ENCODE measurements at regions not wholly inside any gene's neighbourhood (a gene's known extent, or its start where the extent isn't known, plus 50 kb on each side); places are given as distances from the start of the nearest gene placed in this dataset.
"Not testable (repeated sequence)": the region's sequence is repeated elsewhere in the genome, so short reads cannot be mapped to it uniquely, and the experiment has no call there.

DNA sequence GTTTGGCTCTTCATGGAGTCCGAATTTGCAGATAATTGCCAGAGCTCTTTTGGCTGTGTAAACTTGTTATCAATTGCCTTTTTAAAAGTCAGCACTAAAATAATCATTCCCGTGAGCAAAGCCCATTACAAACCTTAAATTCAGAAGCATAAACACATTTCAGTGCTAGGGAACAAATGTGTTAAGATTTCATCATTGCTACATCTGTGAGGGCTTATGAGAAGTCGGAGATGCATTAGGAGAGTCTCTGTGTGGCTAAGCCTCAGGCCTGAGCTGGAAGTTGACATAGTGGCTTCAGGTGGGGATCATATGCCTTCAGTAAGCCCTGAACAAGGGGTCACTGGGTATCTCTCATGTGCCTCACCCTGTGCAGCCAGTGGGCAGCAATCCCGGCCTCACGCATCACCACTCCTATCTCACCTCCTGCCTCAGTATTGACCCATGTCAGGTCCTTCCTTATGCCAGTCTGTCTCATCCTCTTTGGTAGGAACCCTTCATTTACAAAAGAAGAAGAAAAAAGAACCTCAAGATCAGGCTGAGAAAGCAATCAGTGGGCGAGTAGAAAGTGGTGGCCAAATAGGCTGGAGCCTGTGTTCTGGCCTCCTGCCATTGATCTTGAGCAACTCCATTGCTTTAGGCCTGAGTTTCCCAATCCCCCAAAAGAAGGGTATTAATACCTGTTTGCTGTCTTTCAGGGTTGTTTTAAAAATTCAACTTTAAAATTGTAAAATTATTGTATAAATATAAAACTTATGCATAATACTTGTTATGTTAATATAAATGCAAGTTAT is 233.5 kb downstream of the IL20RB start:
- Histone ChIP-seq H3K36me3 (ENCODE audit: control insufficient read depth in 4 of 4, insufficient read depth in 4 of 4, low read length in 4 of 4) (no peaks in the 10 kb centered on the region), H3K4me1 (ENCODE audit: control insufficient read depth in 5 of 5, insufficient read depth in 5 of 5, low read length in 5 of 5) (no peaks in the 10 kb centered on the region), H3K27me3 (ENCODE audit: control insufficient read depth in 3 of 3, insufficient read depth in 3 of 3, low read length in 2 of 3) (no peaks in the 10 kb centered on the region), H3K4me3 (no peak overlapping the region), H3K27ac (ENCODE audit: low read depth in 1 of 2, low read length in 1 of 2) (no peak overlapping the region), H3K9ac (ENCODE audit: insufficient read depth in 1 of 2, low read length in 2 of 2) (no peak overlapping the region), H3K9me3 (ENCODE audit: control insufficient read depth in 4 of 4, insufficient read depth in 3 of 4, low read length in 3 of 4) (no peaks in the 10 kb centered on the region)
- WGBS, 2 donors = 79 to 85% methylated on average over 6 of the region's 6 CpGs
- DNase-seq (peak in 1 of 3 donors; percentile 14), ATAC-seq (ENCODE audit: insufficient read depth, low FRiP score) (no peak)
- TF ChIP-seq, protein P1, sequence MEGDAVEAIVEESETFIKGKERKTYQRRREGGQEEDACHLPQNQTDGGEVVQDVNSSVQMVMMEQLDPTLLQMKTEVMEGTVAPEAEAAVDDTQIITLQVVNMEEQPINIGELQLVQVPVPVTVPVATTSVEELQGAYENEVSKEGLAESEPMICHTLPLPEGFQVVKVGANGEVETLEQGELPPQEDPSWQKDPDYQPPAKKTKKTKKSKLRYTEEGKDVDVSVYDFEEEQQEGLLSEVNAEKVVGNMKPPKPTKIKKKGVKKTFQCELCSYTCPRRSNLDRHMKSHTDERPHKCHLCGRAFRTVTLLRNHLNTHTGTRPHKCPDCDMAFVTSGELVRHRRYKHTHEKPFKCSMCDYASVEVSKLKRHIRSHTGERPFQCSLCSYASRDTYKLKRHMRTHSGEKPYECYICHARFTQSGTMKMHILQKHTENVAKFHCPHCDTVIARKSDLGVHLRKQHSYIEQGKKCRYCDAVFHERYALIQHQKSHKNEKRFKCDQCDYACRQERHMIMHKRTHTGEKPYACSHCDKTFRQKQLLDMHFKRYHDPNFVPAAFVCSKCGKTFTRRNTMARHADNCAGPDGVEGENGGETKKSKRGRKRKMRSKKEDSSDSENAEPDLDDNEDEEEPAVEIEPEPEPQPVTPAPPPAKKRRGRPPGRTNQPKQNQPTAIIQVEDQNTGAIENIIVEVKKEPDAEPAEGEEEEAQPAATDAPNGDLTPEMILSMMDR (IDR thresholded peaks at IDR 0.05; ENCODE audit: control extremely low read depth, extremely low read depth) = no peak

DNA sequence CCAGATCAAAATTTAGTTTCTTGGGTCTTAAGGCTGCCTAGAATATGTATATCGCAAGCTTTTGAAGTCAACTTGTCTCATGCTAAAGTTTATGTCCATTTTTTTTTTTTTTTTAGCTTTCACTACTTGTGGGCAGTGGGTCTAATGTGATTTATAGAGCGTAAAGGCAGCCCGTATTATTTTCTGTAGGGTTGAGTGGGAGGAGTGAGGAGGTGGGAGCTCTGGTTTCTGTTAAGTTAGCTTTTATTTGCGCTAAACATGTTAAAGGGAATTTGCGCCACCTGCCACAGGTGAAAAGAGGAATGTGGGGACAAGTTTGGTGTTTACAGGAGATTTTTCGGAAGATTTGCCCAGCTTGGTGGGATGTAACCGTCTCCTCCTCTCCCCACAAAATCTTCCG is 234.2 kb downstream of the IL20RB start:
- Histone ChIP-seq H3K9me3 (ENCODE audit: control insufficient read depth in 4 of 4, insufficient read depth in 3 of 4, low read length in 3 of 4) (no peaks in the 10 kb centered on the region), H3K4me3 (no peak overlapping the region), H3K27me3 (ENCODE audit: control insufficient read depth in 3 of 3, insufficient read depth in 3 of 3, low read length in 2 of 3) (no peaks in the 10 kb centered on the region), H3K27ac (ENCODE audit: low read depth in 1 of 2, low read length in 1 of 2) (no peak overlapping the region), H3K4me1 (ENCODE audit: control insufficient read depth in 5 of 5, insufficient read depth in 5 of 5, low read length in 5 of 5) (no peaks in the 10 kb centered on the region), H3K36me3 (ENCODE audit: control insufficient read depth in 4 of 4, insufficient read depth in 4 of 4, low read length in 4 of 4) (no peaks in the 10 kb centered on the region), H3K9ac (ENCODE audit: insufficient read depth in 1 of 2, low read length in 2 of 2) (no peak overlapping the region)
- TF ChIP-seq, protein P1 (IDR thresholded peaks at IDR 0.05; ENCODE audit: control extremely low read depth, extremely low read depth) = no peak
- DNase-seq (no peak), ATAC-seq (ENCODE audit: insufficient read depth, low FRiP score) (no peak)
- WGBS, 2 donors = 83 to 90% methylated on average over 8 of the region's 8 CpGs

DNA sequence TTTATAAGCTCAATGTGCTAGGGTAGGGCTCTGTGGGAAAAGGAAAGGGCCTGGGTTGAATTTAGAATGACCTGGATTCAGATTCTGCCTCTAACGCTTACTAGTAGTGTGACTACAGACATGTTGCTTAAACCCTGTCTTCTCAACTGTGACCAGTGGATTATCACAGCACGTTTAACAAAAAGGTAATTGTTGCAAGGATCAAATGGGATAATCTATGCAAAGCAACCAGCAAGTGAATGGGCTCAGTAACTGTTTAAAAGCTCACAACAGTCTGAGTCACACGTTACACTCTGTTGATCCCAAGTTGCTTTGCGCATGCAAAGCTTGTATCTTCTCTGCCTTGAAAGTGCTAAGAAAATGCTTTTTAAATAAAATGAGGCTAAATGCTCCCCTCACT is 236.5 kb downstream of the IL20RB start:
- no peaks in the 10 kb centered on the region for H3K4me1 ChIP-seq (ENCODE audit: control insufficient read depth in 5 of 5, insufficient read depth in 5 of 5, low read length in 5 of 5)
- DNase-seq (no peak), ATAC-seq (ENCODE audit: insufficient read depth, low FRiP score) (no peak)
- 72 to 74% methylated on average over 4 of the region's 4 CpGs for WGBS, 2 donors
- no peak overlapping the region for H3K27ac ChIP-seq (ENCODE audit: low read depth in 1 of 2, low read length in 1 of 2)
- no peaks in the 10 kb centered on the region for H3K9me3 ChIP-seq (ENCODE audit: control insufficient read depth in 4 of 4, insufficient read depth in 3 of 4, low read length in 3 of 4)
- no peaks in the 10 kb centered on the region for H3K36me3 ChIP-seq (ENCODE audit: control insufficient read depth in 4 of 4, insufficient read depth in 4 of 4, low read length in 4 of 4)
- H3K4me3 ChIP-seq = no peak overlapping the region
- no peaks in the 10 kb centered on the region for H3K27me3 ChIP-seq (ENCODE audit: control insufficient read depth in 3 of 3, insufficient read depth in 3 of 3, low read length in 2 of 3)
- H3K9ac ChIP-seq (ENCODE audit: insufficient read depth in 1 of 2, low read length in 2 of 2) = no peak overlapping the region
- TF ChIP-seq, protein P1 (IDR thresholded peaks at IDR 0.05; ENCODE audit: control extremely low read depth, extremely low read depth) = no peak

DNA sequence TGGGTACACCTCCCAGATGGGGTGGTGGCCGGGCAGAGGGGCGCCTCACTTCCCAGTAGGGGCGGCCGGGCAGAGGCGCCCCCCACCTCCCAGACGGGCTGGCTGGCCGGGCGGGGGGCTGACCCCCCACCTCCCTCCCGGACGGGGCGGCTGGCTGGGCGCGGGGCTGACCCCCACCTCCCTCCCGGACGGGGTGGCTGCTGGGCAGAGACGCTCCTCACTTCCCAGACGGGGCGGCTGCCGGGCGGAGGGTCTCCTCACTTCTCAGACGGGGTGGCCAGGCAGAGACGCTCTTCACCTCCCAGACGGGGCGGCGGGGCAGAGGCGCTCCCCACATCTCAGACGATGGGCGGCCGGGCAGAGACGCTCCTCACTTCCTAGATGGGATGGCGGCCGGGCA is 240.6 kb downstream of the IL20RB start:
- not testable (repeated sequence) for H3K9me3 ChIP-seq (ENCODE audit: control insufficient read depth in 4 of 4, insufficient read depth in 3 of 4, low read length in 3 of 4); DNase-seq; H3K27ac ChIP-seq (ENCODE audit: low read depth in 1 of 2, low read length in 1 of 2); H3K9ac ChIP-seq (ENCODE audit: insufficient read depth in 1 of 2, low read length in 2 of 2); H3K27me3 ChIP-seq (ENCODE audit: control insufficient read depth in 3 of 3, insufficient read depth in 3 of 3, low read length in 2 of 3); H3K4me3 ChIP-seq; ATAC-seq (ENCODE audit: insufficient read depth, low FRiP score); H3K36me3 ChIP-seq (ENCODE audit: control insufficient read depth in 4 of 4, insufficient read depth in 4 of 4, low read length in 4 of 4); H3K4me1 ChIP-seq (ENCODE audit: control insufficient read depth in 5 of 5, insufficient read depth in 5 of 5, low read length in 5 of 5)
- 97 to 98% methylated on average over 20 to 32 of the region's 32 CpGs for WGBS, 2 donors

All from lung (tissue), 11 donors.